WTC11 (cell line): ENCODE measurements at regions not wholly inside any gene's neighbourhood (a gene's known extent, or its start where the extent isn't known, plus 50 kb on each side); places are given as distances from the start of the nearest gene placed in this dataset.

Experiments
- E2F4 ChIP-seq: sonication (generic); formaldehyde crosslinking; IDR thresholded peaks from 2 replicates; pipeline ENCODE4 v1.8.1; 2022; ENCODE audit warnings: low read depth, mild to moderate bottlenecking, moderate library complexity, missing genetic modification reagents, borderline replicate concordance
- FOXP4 ChIP-seq: sonication (generic); formaldehyde crosslinking; IDR thresholded peaks from 2 replicates; pipeline ENCODE4 v1.8.0; 2022; ENCODE audit warnings: mild to moderate bottlenecking, missing genetic modification reagents
- IRF1 ChIP-seq: sonication (generic); formaldehyde crosslinking; IDR thresholded peaks from 2 replicates; pipeline ENCODE4 v1.8.0; 2023; ENCODE audit warnings: missing genetic modification reagents
- NR1H2 ChIP-seq: sonication (generic); formaldehyde crosslinking; IDR thresholded peaks from 2 replicates; pipeline ENCODE4 v1.9.0; 2021; ENCODE audit warnings: mild to moderate bottlenecking, moderate library complexity, missing genetic modification reagents
- RORB ChIP-seq: fragments of 250-450 bp; sonication (Bioruptor Pico); IDR thresholded peaks from 2 replicates; pipeline ENCODE4 v1.9.0; 2021; ENCODE audit warnings: mild to moderate bottlenecking
- TF ChIP-seq, protein P1 (sequence below): fragments of 200-600 bp; IDR thresholded peaks from 2 replicates; pipeline ENCODE4 v1.8.0; 2022; ENCODE audit warnings: antibody characterized with exemption

GRCh38 chr12:130087222-130087621 is 75.0 kb upstream of the FZD10 start:
- no peak for TF ChIP-seq IRF1 (CRISPR knock-in tag)
- no peak for TF ChIP-seq RORB
- TF ChIP-seq, protein P1, sequence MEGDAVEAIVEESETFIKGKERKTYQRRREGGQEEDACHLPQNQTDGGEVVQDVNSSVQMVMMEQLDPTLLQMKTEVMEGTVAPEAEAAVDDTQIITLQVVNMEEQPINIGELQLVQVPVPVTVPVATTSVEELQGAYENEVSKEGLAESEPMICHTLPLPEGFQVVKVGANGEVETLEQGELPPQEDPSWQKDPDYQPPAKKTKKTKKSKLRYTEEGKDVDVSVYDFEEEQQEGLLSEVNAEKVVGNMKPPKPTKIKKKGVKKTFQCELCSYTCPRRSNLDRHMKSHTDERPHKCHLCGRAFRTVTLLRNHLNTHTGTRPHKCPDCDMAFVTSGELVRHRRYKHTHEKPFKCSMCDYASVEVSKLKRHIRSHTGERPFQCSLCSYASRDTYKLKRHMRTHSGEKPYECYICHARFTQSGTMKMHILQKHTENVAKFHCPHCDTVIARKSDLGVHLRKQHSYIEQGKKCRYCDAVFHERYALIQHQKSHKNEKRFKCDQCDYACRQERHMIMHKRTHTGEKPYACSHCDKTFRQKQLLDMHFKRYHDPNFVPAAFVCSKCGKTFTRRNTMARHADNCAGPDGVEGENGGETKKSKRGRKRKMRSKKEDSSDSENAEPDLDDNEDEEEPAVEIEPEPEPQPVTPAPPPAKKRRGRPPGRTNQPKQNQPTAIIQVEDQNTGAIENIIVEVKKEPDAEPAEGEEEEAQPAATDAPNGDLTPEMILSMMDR: no peak
- no peak for TF ChIP-seq E2F4 (CRISPR knock-in tag)
- no peak for TF ChIP-seq NR1H2 (CRISPR knock-in tag)
- TF ChIP-seq FOXP4 (CRISPR knock-in tag): no peak
